ENCODE measurements at regions not wholly inside any gene's neighbourhood (a gene's known extent, or its start where the extent isn't known, plus 50 kb on each side); places are given as distances from the start of the nearest gene placed in this dataset.

- no peak overlapping the region for H3K27ac ChIP-seq (ENCODE audit: low read length)
- CTCF ChIA-PET = no interaction called here
Observed at GRCh38 chr10:78527296-78527695, 493.6 kb downstream of the RPS24 start.

DNA sequence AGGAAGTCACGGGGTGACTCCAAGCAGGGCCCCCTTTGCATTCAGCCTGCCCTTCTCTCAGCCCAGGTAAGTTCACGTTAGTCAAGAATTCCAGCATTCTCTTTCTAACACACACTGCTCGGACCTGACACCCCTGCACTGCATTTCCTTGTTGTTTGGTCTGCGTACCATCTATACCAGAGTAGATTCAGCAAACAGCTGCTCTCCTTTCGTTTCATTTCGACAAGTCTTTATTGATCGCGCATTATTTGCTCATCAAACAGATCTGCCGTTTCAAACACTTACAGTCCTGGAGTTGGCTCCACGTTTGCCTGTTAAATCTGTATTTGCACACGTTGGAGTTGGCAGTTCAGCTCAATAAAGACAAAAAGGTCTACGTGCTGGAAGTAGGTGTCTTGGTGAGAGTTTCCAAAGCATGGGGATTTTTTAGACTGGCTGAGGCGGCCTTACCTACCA is 495.1 kb downstream of the RPS24 start:
- DNase-seq (no peak), ATAC-seq (replicated peaks in 1 of 4) (no peak)
- WGBS (ENCODE audit: insufficient coverage) = 84% methylated on average over 9 of the region's 13 CpGs
- ChIA-PET POLR2A (no interaction called here), CTCF (no interaction called here)
- Histone ChIP-seq H3K27ac (ENCODE audit: low read length) (no peak overlapping the region), H3K4me1 (ENCODE audit: control insufficient read depth in 1 of 2, extremely low read depth in 1 of 2, insufficient read depth in 2 of 2, low read length in 2 of 2) (no peaks in the 10 kb centered on the region), H3K27me3 (replicated peaks in 1 of 2; ENCODE audit: control insufficient read depth in 2 of 2, extremely low read depth in 1 of 2, insufficient read depth in 2 of 2, low read length in 1 of 2) (peaks cover 0 to 6% of the 10 kb centered on the region in 2 experiments), H3K4me3 (ENCODE audit: control insufficient read depth in 1 of 2, extremely low read depth in 1 of 2, low read length in 1 of 2) (no peak overlapping the region), H3K36me3 (ENCODE audit: control insufficient read depth in 2 of 2, extremely low read depth in 1 of 2, insufficient read depth in 1 of 2, low read length in 1 of 2) (no peaks in the 10 kb centered on the region), H3K9me3 (no peaks in the 10 kb centered on the region)
- Mint-ChIP-seq H3K27ac (no peak overlapping the region), H3K9me3 (no peaks in the 10 kb centered on the region), H3K4me3 (no peak overlapping the region), H3K4me1 (peaks cover 0 to 7% (median 5%) of the 10 kb centered on the region in 3 donors), H3K36me3 (no peaks in the 10 kb centered on the region), H3K27me3 (peaks cover 5 to 10% of the 10 kb centered on the region in 2 donors)

More at GRCh38 chr10:78527296-78527695, 493.6 kb downstream of the RPS24 start:
- ATAC-seq (replicated peaks in 1 of 4) (no peak), DNase-seq (no peak)
- Mint-ChIP-seq H3K9me3 (no peaks in the 10 kb centered on the region), H3K4me1 (peaks cover 0 to under 1% (median 0%) of the 10 kb centered on the region in 3 donors), H3K4me3 (no peak overlapping the region), H3K27ac (no peak overlapping the region), H3K27me3 (peaks cover 4 to 5% of the 10 kb centered on the region in 2 donors), H3K36me3 (no peaks in the 10 kb centered on the region)
- no peak overlapping the region for H3K4me3 ChIP-seq (ENCODE audit: control insufficient read depth in 1 of 2, extremely low read depth in 1 of 2, low read length in 1 of 2)
- H3K36me3 ChIP-seq (ENCODE audit: control insufficient read depth in 2 of 2, extremely low read depth in 1 of 2, insufficient read depth in 1 of 2, low read length in 1 of 2) = no peaks in the 10 kb centered on the region
- POLR2A ChIA-PET = interaction anchor here in 1 of 2 donors (0.6 kb wide), 1 partner anchor 488 kb away, joined by 3 read pairs; no protein-coding TSS in a partner anchor
- 85% methylated on average over 7 of the region's 10 CpGs for WGBS (ENCODE audit: insufficient coverage)
- no peaks in the 10 kb centered on the region for H3K4me1 ChIP-seq (ENCODE audit: control insufficient read depth in 1 of 2, extremely low read depth in 1 of 2, insufficient read depth in 2 of 2, low read length in 2 of 2)
- peaks cover 0 to 6% of the 10 kb centered on the region in 2 experiments for H3K27me3 ChIP-seq (replicated peaks in 1 of 2; ENCODE audit: control insufficient read depth in 2 of 2, extremely low read depth in 1 of 2, insufficient read depth in 2 of 2, low read length in 1 of 2)
- H3K9me3 ChIP-seq = no peaks in the 10 kb centered on the region

- ATAC-seq (replicated peaks in 1 of 4) (no peak), DNase-seq (no peak)
- peaks cover 0 to 7% (median 5%) of the 10 kb centered on the region in 3 donors for H3K4me1 Mint-ChIP-seq
- peaks cover 5 to 10% of the 10 kb centered on the region in 2 donors for H3K27me3 Mint-ChIP-seq
- Histone ChIP-seq H3K9me3 (no peaks in the 10 kb centered on the region), H3K36me3 (ENCODE audit: control insufficient read depth in 2 of 2, extremely low read depth in 1 of 2, insufficient read depth in 1 of 2, low read length in 1 of 2) (no peaks in the 10 kb centered on the region), H3K27me3 (replicated peaks in 1 of 2; ENCODE audit: control insufficient read depth in 2 of 2, extremely low read depth in 1 of 2, insufficient read depth in 2 of 2, low read length in 1 of 2) (peaks cover 0 to 6% of the 10 kb centered on the region in 2 experiments), H3K4me1 (ENCODE audit: control insufficient read depth in 1 of 2, extremely low read depth in 1 of 2, insufficient read depth in 2 of 2, low read length in 2 of 2) (no peaks in the 10 kb centered on the region), H3K27ac (ENCODE audit: low read length) (no peak overlapping the region), H3K4me3 (ENCODE audit: control insufficient read depth in 1 of 2, extremely low read depth in 1 of 2, low read length in 1 of 2) (no peak overlapping the region)
- H3K36me3 Mint-ChIP-seq = no peaks in the 10 kb centered on the region
- H3K27ac Mint-ChIP-seq = no peak overlapping the region
- no CpG with 5 or more reads among the region's 2 CpGs for WGBS (ENCODE audit: insufficient coverage)
- no peaks in the 10 kb centered on the region for H3K9me3 Mint-ChIP-seq
- H3K4me3 Mint-ChIP-seq = no peak overlapping the region
- CTCF ChIA-PET = no interaction called here
- POLR2A ChIA-PET = no interaction called here
Observed at GRCh38 chr10:78529262-78529661, 495.6 kb downstream of the RPS24 start.

- Mint-ChIP-seq H3K36me3 (no peaks in the 10 kb centered on the region), H3K9me3 (no peaks in the 10 kb centered on the region), H3K27me3 (peaks cover 5 to 10% of the 10 kb centered on the region in 2 donors), H3K27ac (no peak overlapping the region), H3K4me3 (no peak overlapping the region), H3K4me1 (peaks cover 0 to 7% (median 5%) of the 10 kb centered on the region in 3 donors)
- H3K27me3 ChIP-seq (replicated peaks in 1 of 2; ENCODE audit: control insufficient read depth in 2 of 2, extremely low read depth in 1 of 2, insufficient read depth in 2 of 2, low read length in 1 of 2) = peaks cover 0 to 6% of the 10 kb centered on the region in 2 experiments
- no peak overlapping the region for H3K27ac ChIP-seq (ENCODE audit: low read length)
- DNase-seq = no peak
- no peak overlapping the region for H3K4me3 ChIP-seq (ENCODE audit: control insufficient read depth in 1 of 2, extremely low read depth in 1 of 2, low read length in 1 of 2)
- 40% methylated on average over 1 of the region's 3 CpGs for WGBS (ENCODE audit: insufficient coverage)
- CTCF ChIA-PET = no interaction called here
- H3K4me1 ChIP-seq (ENCODE audit: control insufficient read depth in 1 of 2, extremely low read depth in 1 of 2, insufficient read depth in 2 of 2, low read length in 2 of 2) = no peaks in the 10 kb centered on the region
- H3K36me3 ChIP-seq (ENCODE audit: control insufficient read depth in 2 of 2, extremely low read depth in 1 of 2, insufficient read depth in 1 of 2, low read length in 1 of 2) = no peaks in the 10 kb centered on the region
- H3K9me3 ChIP-seq = no peaks in the 10 kb centered on the region
- POLR2A ChIA-PET = no interaction called here
- no peak for ATAC-seq (replicated peaks in 1 of 4)
Observed at GRCh38 chr10:78531088-78531487, 497.4 kb downstream of the RPS24 start.

DNA sequence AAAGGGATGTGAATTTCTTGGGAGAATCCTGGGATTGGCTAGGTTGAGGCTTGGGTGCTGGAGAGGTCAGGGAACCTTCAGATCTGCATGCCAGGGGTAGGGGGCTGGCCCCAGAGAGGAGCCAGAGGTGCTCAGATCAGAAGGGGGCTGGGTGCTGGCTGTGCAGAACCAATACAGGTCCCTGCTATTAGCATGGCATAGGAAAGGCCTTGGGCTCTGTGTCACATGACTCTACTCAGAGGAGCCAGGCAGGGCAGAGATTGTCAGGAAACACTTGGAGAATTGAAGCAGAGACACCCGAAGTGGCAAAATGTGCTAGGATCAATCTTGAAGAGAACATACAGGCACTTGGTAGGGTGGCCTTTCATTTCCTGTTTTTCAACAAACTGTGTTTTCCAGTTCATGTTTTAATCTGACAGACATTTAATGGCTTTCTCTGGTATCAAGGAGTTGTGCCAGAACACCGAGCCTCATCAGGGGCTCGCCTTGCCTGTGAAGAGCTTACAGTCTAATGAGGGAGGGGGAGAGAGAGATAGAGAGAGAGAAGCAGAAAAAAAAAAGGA is 498.9 kb downstream of the RPS24 start:
- H3K4me3 ChIP-seq (ENCODE audit: control insufficient read depth in 1 of 2, extremely low read depth in 1 of 2, low read length in 1 of 2) = no peak overlapping the region
- WGBS (ENCODE audit: insufficient coverage) = 50% methylated on average over 3 of the region's 3 CpGs
- ChIA-PET CTCF (interaction anchor here in 1 of 2 donors (0.6 kb wide), 1 partner anchor 82 kb away, joined by 3 read pairs; no protein-coding TSS in a partner anchor), POLR2A (no interaction called here)
- H3K4me1 ChIP-seq (ENCODE audit: control insufficient read depth in 1 of 2, extremely low read depth in 1 of 2, insufficient read depth in 2 of 2, low read length in 2 of 2) = no peaks in the 10 kb centered on the region
- peaks cover 0 to 3% of the 10 kb centered on the region in 2 experiments for H3K27me3 ChIP-seq (replicated peaks in 1 of 2; ENCODE audit: control insufficient read depth in 2 of 2, extremely low read depth in 1 of 2, insufficient read depth in 2 of 2, low read length in 1 of 2)
- H3K4me3 Mint-ChIP-seq = peak overlapping the region in 1 of 3 donors; percentile 45
- peak overlapping the region in 1 of 2 donors; percentile 70 for H3K27ac Mint-ChIP-seq
- H3K27ac ChIP-seq (ENCODE audit: low read length) = no peak overlapping the region
- no peaks in the 10 kb centered on the region for H3K36me3 Mint-ChIP-seq
- no peaks in the 10 kb centered on the region for H3K9me3 ChIP-seq
- H3K27me3 Mint-ChIP-seq = peaks cover 5 to 10% of the 10 kb centered on the region in 2 donors
- no peak for DNase-seq
- H3K9me3 Mint-ChIP-seq = no peaks in the 10 kb centered on the region
- peaks cover 0 to 7% (median 5%) of the 10 kb centered on the region in 3 donors for H3K4me1 Mint-ChIP-seq
- H3K36me3 ChIP-seq (ENCODE audit: control insufficient read depth in 2 of 2, extremely low read depth in 1 of 2, insufficient read depth in 1 of 2, low read length in 1 of 2) = no peaks in the 10 kb centered on the region
- no peak for ATAC-seq (replicated peaks in 1 of 4)

DNA sequence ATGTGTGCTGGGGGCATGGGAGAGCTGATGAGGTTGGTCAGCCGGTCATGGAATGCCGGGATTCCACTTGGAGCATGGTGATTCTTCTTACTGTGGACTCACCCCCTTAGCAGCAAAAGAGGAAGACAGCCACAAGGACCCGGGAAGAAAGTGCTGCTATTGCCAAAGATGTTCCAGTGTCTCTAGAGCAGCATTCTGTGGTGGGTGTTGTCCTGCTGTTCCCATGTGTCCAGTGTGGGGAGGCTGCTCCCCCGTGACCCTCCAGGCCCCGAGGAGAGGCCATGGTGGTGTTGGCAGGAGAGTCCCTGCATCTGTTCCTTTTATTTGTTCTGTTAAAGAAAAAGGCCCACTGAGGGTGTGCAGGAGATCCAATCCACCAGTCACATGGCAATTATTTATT is 499.4 kb downstream of the RPS24 start:
- DNase-seq (no peak), ATAC-seq (replicated peaks in 1 of 4) (no peak)
- H3K4me3 Mint-ChIP-seq = no peak overlapping the region
- no peaks in the 10 kb centered on the region for H3K9me3 ChIP-seq
- H3K4me1 ChIP-seq (ENCODE audit: control insufficient read depth in 1 of 2, extremely low read depth in 1 of 2, insufficient read depth in 2 of 2, low read length in 2 of 2) = no peaks in the 10 kb centered on the region
- H3K27me3 ChIP-seq (replicated peaks in 1 of 2; ENCODE audit: control insufficient read depth in 2 of 2, extremely low read depth in 1 of 2, insufficient read depth in 2 of 2, low read length in 1 of 2) = peaks cover 0 to 3% of the 10 kb centered on the region in 2 experiments
- ChIA-PET POLR2A (no interaction called here), CTCF (no interaction called here)
- H3K4me3 ChIP-seq (ENCODE audit: control insufficient read depth in 1 of 2, extremely low read depth in 1 of 2, low read length in 1 of 2) = no peak overlapping the region
- H3K4me1 Mint-ChIP-seq = peaks cover 0 to 7% (median 5%) of the 10 kb centered on the region in 3 donors
- H3K9me3 Mint-ChIP-seq = no peaks in the 10 kb centered on the region
- H3K36me3 ChIP-seq (ENCODE audit: control insufficient read depth in 2 of 2, extremely low read depth in 1 of 2, insufficient read depth in 1 of 2, low read length in 1 of 2) = no peaks in the 10 kb centered on the region
- H3K27ac Mint-ChIP-seq = no peak overlapping the region
- H3K27ac ChIP-seq (ENCODE audit: low read length) = no peak overlapping the region
- peaks cover 5 to 10% of the 10 kb centered on the region in 2 donors for H3K27me3 Mint-ChIP-seq
- H3K36me3 Mint-ChIP-seq = no peaks in the 10 kb centered on the region
- WGBS (ENCODE audit: insufficient coverage) = 44% methylated on average over 2 of the region's 5 CpGs

All from T-cell (primary cell).